ENCODE measurements at regions not wholly inside any gene's neighbourhood (a gene's known extent, or its start where the extent isn't known, plus 50 kb on each side); places are given as distances from the start of the nearest gene placed in this dataset.

DNA sequence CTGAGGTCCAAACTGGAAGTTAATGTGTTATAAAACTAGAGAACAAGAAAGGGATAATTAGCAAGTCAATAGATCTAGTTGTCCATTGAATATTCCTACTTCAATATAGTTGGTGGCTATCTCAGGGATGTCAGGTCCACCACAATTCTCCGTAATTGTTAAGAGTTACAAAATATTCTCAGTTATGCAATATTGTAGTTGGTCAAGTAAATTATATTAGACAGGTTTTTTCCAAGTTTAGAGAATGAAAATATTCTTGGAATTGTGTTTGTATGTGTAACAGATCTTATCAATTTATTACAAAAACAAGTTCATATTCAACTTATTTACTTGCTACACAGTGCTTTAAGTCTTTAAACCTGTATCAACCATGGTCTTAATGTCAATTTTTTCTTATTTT lies 547.4 kb downstream of the SPRY1 start:
- TF ChIP-seq EZH2phosphoT487 (IDR thresholded peaks at IDR 0.05; ENCODE audit: low read length) (no peak), CTCF (IDR thresholded peaks at IDR 0.05; ENCODE audit: low read length) (no peak), EZH2 (optimal IDR thresholded peaks at IDR 0.05; ENCODE audit: low read depth, low read length) (no peak)

Data from MM.1S (cell line).